Activated T-cell treated with anti-CD3 and anti-CD28 coated beads, Interleukin-2, amount 50 U/mL, for 1 hour (primary cell): ENCODE measurements at regions not wholly inside any gene's neighbourhood (a gene's known extent, or its start where the extent isn't known, plus 50 kb on each side); places are given as distances from the start of the nearest gene placed in this dataset.

Experiments
- DNase-seq: peaks from one replicate; pipeline ENCODE4 v3.0.0-alpha.2; 2020

- DNase-seq = no peak
These were observed 160.6 kb upstream of the RGMA start for GRCh38 chr15:93249623-93250022.

GRCh38 chr15:93247466-93248121, 158.6 kb upstream of the RGMA start:
- no peak for DNase-seq

- DNase-seq = no peak
These were observed 157.5 kb upstream of the RGMA start for GRCh38 chr15:93246266-93247242.

- no peak for DNase-seq
These were observed 156.6 kb upstream of the RGMA start for GRCh38 chr15:93245661-93246042.

- DNase-seq = no peak
These were observed 156.0 kb upstream of the RGMA start for GRCh38 chr15:93244696-93245660.

GRCh38 chr15:93243573-93243972, 154.6 kb upstream of the RGMA start:
- DNase-seq = no peak

- DNase-seq = no peak
These were observed 152.9 kb upstream of the RGMA start for GRCh38 chr15:93241696-93242585.

GRCh38 chr15:93239993-93240392, 151.0 kb upstream of the RGMA start:
- no peak for DNase-seq

GRCh38 chr15:93239591-93239990, 150.6 kb upstream of the RGMA start:
- no peak for DNase-seq

- DNase-seq = no peak
These were observed 149.6 kb upstream of the RGMA start for GRCh38 chr15:93238641-93239040.

GRCh38 chr15:93235926-93236780, 147.1 kb upstream of the RGMA start:
- DNase-seq = no peak

GRCh38 chr15:93235269-93235668, 146.3 kb upstream of the RGMA start:
- DNase-seq = no peak

- DNase-seq = no peak
These were observed 144.7 kb upstream of the RGMA start for GRCh38 chr15:93233710-93234109.

GRCh38 chr15:93232845-93233244, 143.8 kb upstream of the RGMA start:
- DNase-seq = no peak

GRCh38 chr15:93231994-93232393, 143.0 kb upstream of the RGMA start:
- DNase-seq = no peak

- DNase-seq = no peak
These were observed 142.4 kb upstream of the RGMA start for GRCh38 chr15:93231261-93231925.

- DNase-seq = no peak
These were observed 139.5 kb upstream of the RGMA start for GRCh38 chr15:93228546-93228945.

- DNase-seq = no peak
These were observed 134.8 kb upstream of the RGMA start for GRCh38 chr15:93223803-93224202.

GRCh38 chr15:93221759-93222158, 132.7 kb upstream of the RGMA start:
- DNase-seq = no peak

- DNase-seq = no peak
These were observed 130.9 kb upstream of the RGMA start for GRCh38 chr15:93219859-93220420.
